CD4-positive, alpha-beta T cell (primary cell): ENCODE measurements at regions not wholly inside any gene's neighbourhood (a gene's known extent, or its start where the extent isn't known, plus 50 kb on each side); places are given as distances from the start of the nearest gene placed in this dataset.

Experiments
- ATAC-seq: fragments of 200-7000 bp; cut with Tn5 transposase; one replicate; pipeline ENCODE4 v1.10.0; 2022; ENCODE audit warnings: mild to moderate bottlenecking; ENCODE audit not compliant: poor library complexity
- CTCF ChIA-PET: fragments of 350-600 bp; sonication (Branson Sonifier 250); formaldehyde crosslinking; loops from one replicate; lab custom pipeline; 2021; ENCODE audit warnings: antibody characterized with exemption, inconsistent platforms; lab: Charles Lee
- POLR2A ChIA-PET: fragments of 350-600 bp; sonication (Branson Sonifier 250); formaldehyde crosslinking; loops from one replicate; lab custom pipeline; 2021; ENCODE audit warnings: antibody characterized with exemption, inconsistent platforms; lab: Charles Lee
- DNase-seq, 14 experiments: peaks; one replicate each; pipeline ENCODE4 v3.0.0-alpha.2; 2013 to 2020; ENCODE audit warnings: mixed read lengths in 2 of 14
- H3K27ac ChIP-seq, 2 donors: one replicate each; pipeline versions ENCODE4 v1.5.1 to v1.7.0; 2013; ENCODE audit warnings: low read length in 2 of 2, low read depth in 1 of 2, mild to moderate bottlenecking in 1 of 2
- H3K27me3 ChIP-seq, 2 experiments: 1 replicate in 1 of 2; 2 replicates in 1 of 2; pipeline versions ENCODE4 v1.6.1 to v1.7.0; 2013; ENCODE audit warnings: low read length in 2 of 2, control low read depth in 1 of 2, mild to moderate bottlenecking in 1 of 2, moderate library complexity in 1 of 2; ENCODE audit not compliant: insufficient read depth in 2 of 2, control insufficient read depth in 1 of 2
- H3K36me3 ChIP-seq: one replicate; pipeline ENCODE4 v1.6.1; 2013; ENCODE audit warnings: low read length, control low read depth; ENCODE audit not compliant: insufficient read depth
- H3K4me1 ChIP-seq: one replicate; pipeline ENCODE4 v1.6.1; 2013; ENCODE audit warnings: low read length, control low read depth; ENCODE audit not compliant: insufficient read depth
- H3K4me3 ChIP-seq: one replicate; pipeline ENCODE4 v1.5.1; 2013; ENCODE audit warnings: mild to moderate bottlenecking, low read length, moderate library complexity
- H3K9me3 ChIP-seq, 2 experiments: 1 replicate in 1 of 2; 2 replicates in 1 of 2; pipeline versions ENCODE4 v1.6.1 to v1.7.0; 2013; ENCODE audit warnings: low read length in 2 of 2, mild to moderate bottlenecking in 2 of 2, control low read depth in 1 of 2, moderate library complexity in 1 of 2; ENCODE audit not compliant: control insufficient read depth in 1 of 2, insufficient read depth in 1 of 2
- H3K27ac Mint-ChIP-seq: one replicate; pipeline ENCODE4 v1.8.0; 2020; ENCODE audit warnings: mixed read lengths
- H3K27me3 Mint-ChIP-seq: one replicate; pipeline ENCODE4 v1.8.0; 2021; ENCODE audit warnings: mixed read lengths
- H3K36me3 Mint-ChIP-seq: one replicate; pipeline ENCODE4 v1.8.0; 2021; ENCODE audit warnings: low read depth, mixed read lengths
- H3K4me1 Mint-ChIP-seq: one replicate; pipeline ENCODE4 v1.8.0; 2021; ENCODE audit warnings: low read depth, mixed read lengths
- H3K4me3 Mint-ChIP-seq: one replicate; pipeline ENCODE4 v1.8.0; 2020; ENCODE audit warnings: mild to moderate bottlenecking, mixed read lengths
- H3K9me3 Mint-ChIP-seq: one replicate; pipeline ENCODE4 v1.8.0; 2020; ENCODE audit warnings: mixed read lengths
- intact Hi-C, 2 experiments: fragments of 100-400 bp; cut with DNase I in 1 of 2; cut with micrococcal nuclease in 1 of 2; formaldehyde crosslinking; loops; one replicate each; pipeline versions ENCODE4 v1.15.1 to v1.9.0; 2023 to 2025; cut with DNase I, micrococcal nuclease
- TF ChIP-seq, protein P1 (sequence below): fragments of 200-600 bp; IDR thresholded peaks from one replicate; pipeline ENCODE4 v1.8.0; 2022; ENCODE audit warnings: antibody characterized with exemption, mild to moderate bottlenecking

DNA sequence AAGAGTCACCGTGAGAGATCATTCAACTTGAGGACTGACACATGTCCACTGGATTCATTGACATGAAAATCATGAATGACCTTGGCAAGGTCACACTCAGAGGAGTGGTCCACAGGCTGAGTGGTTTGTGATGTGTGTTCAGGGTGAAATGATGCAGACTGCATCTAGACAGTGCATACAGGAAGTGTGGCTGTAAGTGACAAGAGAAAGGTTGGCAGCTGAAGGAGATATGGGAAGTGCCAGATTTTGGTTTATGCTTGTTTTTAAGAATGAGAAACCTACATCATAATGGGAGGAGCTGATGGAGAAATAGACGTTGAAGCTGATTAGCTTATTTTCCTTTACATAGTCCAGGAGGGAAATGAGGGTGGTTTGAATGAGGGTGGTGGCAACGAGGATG lies 64.8 kb upstream of the VIPR2 start:
- Histone ChIP-seq H3K27me3 (no peaks in the 10 kb centered on the region), H3K27ac (no peak overlapping the region), H3K4me1 (peaks cover 24% of the 10 kb centered on the region), H3K36me3 (no peaks in the 10 kb centered on the region), H3K9me3 (no peaks in the 10 kb centered on the region), H3K4me3 (no peak overlapping the region)
- Mint-ChIP-seq H3K9me3 (no peaks in the 10 kb centered on the region), H3K36me3 (no peaks in the 10 kb centered on the region), H3K4me3 (no peak overlapping the region), H3K4me1 (peaks cover 8% of the 10 kb centered on the region), H3K27ac (no peak overlapping the region), H3K27me3 (no peaks in the 10 kb centered on the region)
- peak in 2 of 14 experiments; percentile 22 to 63 for DNase-seq
- ATAC-seq = peak; percentile 70
- POLR2A ChIA-PET = no interaction called here
- intact Hi-C loops = no loop called here
- CTCF ChIA-PET = no interaction called here
- TF ChIP-seq, protein P1, sequence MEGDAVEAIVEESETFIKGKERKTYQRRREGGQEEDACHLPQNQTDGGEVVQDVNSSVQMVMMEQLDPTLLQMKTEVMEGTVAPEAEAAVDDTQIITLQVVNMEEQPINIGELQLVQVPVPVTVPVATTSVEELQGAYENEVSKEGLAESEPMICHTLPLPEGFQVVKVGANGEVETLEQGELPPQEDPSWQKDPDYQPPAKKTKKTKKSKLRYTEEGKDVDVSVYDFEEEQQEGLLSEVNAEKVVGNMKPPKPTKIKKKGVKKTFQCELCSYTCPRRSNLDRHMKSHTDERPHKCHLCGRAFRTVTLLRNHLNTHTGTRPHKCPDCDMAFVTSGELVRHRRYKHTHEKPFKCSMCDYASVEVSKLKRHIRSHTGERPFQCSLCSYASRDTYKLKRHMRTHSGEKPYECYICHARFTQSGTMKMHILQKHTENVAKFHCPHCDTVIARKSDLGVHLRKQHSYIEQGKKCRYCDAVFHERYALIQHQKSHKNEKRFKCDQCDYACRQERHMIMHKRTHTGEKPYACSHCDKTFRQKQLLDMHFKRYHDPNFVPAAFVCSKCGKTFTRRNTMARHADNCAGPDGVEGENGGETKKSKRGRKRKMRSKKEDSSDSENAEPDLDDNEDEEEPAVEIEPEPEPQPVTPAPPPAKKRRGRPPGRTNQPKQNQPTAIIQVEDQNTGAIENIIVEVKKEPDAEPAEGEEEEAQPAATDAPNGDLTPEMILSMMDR = no peak

DNA sequence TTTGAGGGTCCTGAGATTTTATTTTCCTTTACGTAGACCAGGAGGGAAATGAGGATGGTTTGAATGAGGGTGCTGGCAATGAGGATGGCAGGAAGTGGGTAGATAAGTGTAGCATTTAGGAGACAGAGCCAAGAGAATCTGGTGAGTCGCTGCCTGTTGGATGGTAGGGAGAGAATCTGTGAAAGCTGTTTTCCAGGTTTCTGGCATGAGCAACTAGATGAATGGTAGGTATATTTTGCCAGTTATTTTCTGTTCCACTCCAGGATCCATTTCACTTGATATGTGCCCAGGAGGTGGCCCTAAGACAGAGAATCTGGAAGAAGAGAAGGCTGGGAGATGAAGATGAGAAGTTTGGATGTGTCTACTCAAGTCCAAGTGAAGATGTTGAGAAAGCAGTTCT lies 63.3 kb upstream of the VIPR2 start:
- Histone ChIP-seq H3K4me3 (no peak overlapping the region), H3K27me3 (no peaks in the 10 kb centered on the region), H3K27ac (no peak overlapping the region), H3K36me3 (no peaks in the 10 kb centered on the region), H3K9me3 (no peaks in the 10 kb centered on the region), H3K4me1 (peaks cover 24% of the 10 kb centered on the region)
- ATAC-seq = no peak
- POLR2A ChIA-PET = interaction anchor here (1.5 kb wide), 1 partner anchor 10 kb away, joined by 4 read pairs; no protein-coding TSS in a partner anchor
- H3K27me3 Mint-ChIP-seq = no peaks in the 10 kb centered on the region
- no peaks in the 10 kb centered on the region for H3K36me3 Mint-ChIP-seq
- no peak overlapping the region for H3K4me3 Mint-ChIP-seq
- CTCF ChIA-PET = no interaction called here
- TF ChIP-seq, protein P1 = no peak
- no peaks in the 10 kb centered on the region for H3K9me3 Mint-ChIP-seq
- peaks cover 8% of the 10 kb centered on the region for H3K4me1 Mint-ChIP-seq
- H3K27ac Mint-ChIP-seq = no peak overlapping the region
- DNase-seq = no peak
- intact Hi-C loops = no loop called here

DNA sequence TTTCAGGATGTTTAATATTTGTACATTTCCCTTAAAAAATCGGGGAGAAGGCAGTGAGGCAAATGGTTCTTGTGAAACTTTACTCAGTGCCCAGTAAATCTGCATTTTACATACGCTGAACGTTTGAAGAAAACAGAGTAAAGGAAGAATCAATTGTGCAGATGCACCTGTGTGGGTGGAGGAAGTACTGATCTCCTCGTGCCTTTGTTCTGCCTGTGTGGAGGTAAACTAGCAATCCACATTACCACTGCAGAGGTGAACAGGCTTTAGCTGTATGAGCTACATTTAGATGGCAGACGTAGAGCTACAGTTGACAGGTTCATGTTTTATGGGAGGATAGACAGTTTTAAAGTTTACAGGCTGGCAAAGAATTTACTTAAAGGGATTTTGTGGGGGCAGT lies 62.7 kb upstream of the VIPR2 start:
- intact Hi-C loops = no loop called here
- ChIA-PET CTCF (no interaction called here), POLR2A (interaction anchor here (1.5 kb wide), 1 partner anchor 10 kb away, joined by 4 read pairs; no protein-coding TSS in a partner anchor)
- Histone ChIP-seq H3K27me3 (no peaks in the 10 kb centered on the region), H3K9me3 (no peaks in the 10 kb centered on the region), H3K27ac (no peak overlapping the region), H3K4me3 (no peak overlapping the region), H3K4me1 (peaks cover 24% of the 10 kb centered on the region), H3K36me3 (no peaks in the 10 kb centered on the region)
- DNase-seq = peak in 1 of 14 experiments; percentile 20
- Mint-ChIP-seq H3K4me3 (no peak overlapping the region), H3K9me3 (no peaks in the 10 kb centered on the region), H3K36me3 (no peaks in the 10 kb centered on the region), H3K27me3 (no peaks in the 10 kb centered on the region), H3K27ac (no peak overlapping the region), H3K4me1 (peaks cover 8% of the 10 kb centered on the region)
- TF ChIP-seq, protein P1 = no peak
- ATAC-seq = peak; percentile 70
